Fibroblast of lung (primary cell): ENCODE measurements at regions not wholly inside any gene's neighbourhood (a gene's known extent, or its start where the extent isn't known, plus 50 kb on each side); places are given as distances from the start of the nearest gene placed in this dataset.

Source experiments
- DNase-seq, 2 donors: peaks; one replicate each; pipeline versions ENCODE4 v3.0.0 to v3.0.0-alpha.2; 2010; ENCODE audit warnings: low read depth in 2 of 2
- H2AFZ ChIP-seq: 2 replicates; pipeline ENCODE4 v1.5.1; 2012; ENCODE audit warnings: low read length, control low read depth, inconsistent platforms
- H3K27ac ChIP-seq: 2 replicates; pipeline ENCODE4 v1.5.1; 2011; ENCODE audit warnings: low read length, control low read depth; ENCODE audit not compliant: insufficient read depth
- H3K27me3 ChIP-seq: 2 replicates; pipeline ENCODE4 v1.5.1; 2011; ENCODE audit warnings: mild to moderate bottlenecking, low read length; ENCODE audit not compliant: control insufficient read depth, insufficient read depth
- H3K36me3 ChIP-seq: 2 replicates; pipeline ENCODE4 v1.5.1; 2011; ENCODE audit warnings: low read length; ENCODE audit not compliant: control insufficient read depth, insufficient read depth
- H3K4me1 ChIP-seq: 2 replicates; pipeline ENCODE4 v1.5.1; 2011; ENCODE audit warnings: low read length; ENCODE audit not compliant: control insufficient read depth, insufficient read depth; ENCODE audit errors: extremely low read depth
- H3K4me2 ChIP-seq: 2 replicates; pipeline ENCODE4 v1.5.1; 2011; ENCODE audit warnings: low read length, control low read depth; ENCODE audit not compliant: insufficient read depth; ENCODE audit errors: extremely low read depth
- H3K4me3 ChIP-seq, 4 experiments: fragments of 200-600 bp in 1 of 4; sonication (generic) in 1 of 4; replicated peaks in 1 of 4; 2 replicates each; pipeline ENCODE4 v1.5.1; 2011 to 2016; ENCODE audit warnings: low read length in 4 of 4, low read depth in 3 of 4, mild to moderate bottlenecking in 3 of 4, control low read depth in 2 of 4, inconsistent platforms in 1 of 4, mixed read lengths in 1 of 4; ENCODE audit not compliant: insufficient read depth in 1 of 4; ENCODE audit errors: control extremely low read depth in 1 of 4
- H3K79me2 ChIP-seq: 2 replicates; pipeline ENCODE4 v1.5.1; 2012; ENCODE audit warnings: mild to moderate bottlenecking, low read length, inconsistent platforms; ENCODE audit not compliant: control insufficient read depth, insufficient read depth
- H3K9ac ChIP-seq: 2 replicates; pipeline ENCODE4 v1.5.1; 2011; ENCODE audit warnings: mild to moderate bottlenecking, low read length, control low read depth; ENCODE audit not compliant: insufficient read depth
- H3K9me3 ChIP-seq: 2 replicates; pipeline ENCODE4 v1.5.1; 2012; ENCODE audit warnings: low read depth, low read length; ENCODE audit not compliant: control insufficient read depth, insufficient read depth
- H4K20me1 ChIP-seq: 2 replicates; pipeline ENCODE4 v1.5.1; 2011; ENCODE audit warnings: low read length; ENCODE audit not compliant: control insufficient read depth, insufficient read depth; ENCODE audit errors: extremely low read depth
- EZH2 ChIP-seq: IDR thresholded peaks from 2 replicates; pipeline ENCODE4 v1.5.1; 2012; ENCODE audit warnings: low read length, control low read depth, mild to moderate bottlenecking; ENCODE audit errors: missing control alignments
- TF ChIP-seq, protein P1 (sequence below), 2 donors: IDR thresholded peaks in 1 of 2; conservative IDR thresholded peaks in 1 of 2; 1 replicate in 1 of 2; 2 replicates in 1 of 2; pipeline ENCODE4 v1.5.1; 2011 to 2012; ENCODE audit warnings: low read length in 2 of 2, control low read depth in 1 of 2, inconsistent platforms in 1 of 2, low read depth in 1 of 2, mild to moderate bottlenecking in 1 of 2

DNA sequence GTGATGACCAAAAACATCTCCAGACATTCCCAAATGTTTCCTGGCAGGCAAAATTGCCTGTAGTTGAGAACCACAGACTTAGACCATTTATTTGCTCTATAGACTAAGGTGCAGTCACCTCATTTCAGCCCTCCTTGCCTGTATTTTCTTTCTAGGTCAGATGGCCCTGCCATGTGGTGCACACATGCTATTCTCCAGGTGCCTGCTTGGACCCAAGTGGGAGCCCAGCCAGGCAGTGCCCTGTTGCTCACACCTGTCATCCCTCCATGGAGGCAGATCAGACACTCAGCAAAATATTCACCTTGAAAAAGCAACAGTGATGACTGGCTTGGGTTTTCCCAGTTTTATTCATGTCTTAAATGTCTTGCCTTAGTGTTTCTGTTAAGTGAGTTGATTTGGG is 311.4 kb downstream of the TFAP2C start:
- no peak overlapping the region for H3K4me3 ChIP-seq
- no peak overlapping the region for H3K27ac ChIP-seq
- no peaks in the 10 kb centered on the region for H3K79me2 ChIP-seq
- TF ChIP-seq, protein P1, sequence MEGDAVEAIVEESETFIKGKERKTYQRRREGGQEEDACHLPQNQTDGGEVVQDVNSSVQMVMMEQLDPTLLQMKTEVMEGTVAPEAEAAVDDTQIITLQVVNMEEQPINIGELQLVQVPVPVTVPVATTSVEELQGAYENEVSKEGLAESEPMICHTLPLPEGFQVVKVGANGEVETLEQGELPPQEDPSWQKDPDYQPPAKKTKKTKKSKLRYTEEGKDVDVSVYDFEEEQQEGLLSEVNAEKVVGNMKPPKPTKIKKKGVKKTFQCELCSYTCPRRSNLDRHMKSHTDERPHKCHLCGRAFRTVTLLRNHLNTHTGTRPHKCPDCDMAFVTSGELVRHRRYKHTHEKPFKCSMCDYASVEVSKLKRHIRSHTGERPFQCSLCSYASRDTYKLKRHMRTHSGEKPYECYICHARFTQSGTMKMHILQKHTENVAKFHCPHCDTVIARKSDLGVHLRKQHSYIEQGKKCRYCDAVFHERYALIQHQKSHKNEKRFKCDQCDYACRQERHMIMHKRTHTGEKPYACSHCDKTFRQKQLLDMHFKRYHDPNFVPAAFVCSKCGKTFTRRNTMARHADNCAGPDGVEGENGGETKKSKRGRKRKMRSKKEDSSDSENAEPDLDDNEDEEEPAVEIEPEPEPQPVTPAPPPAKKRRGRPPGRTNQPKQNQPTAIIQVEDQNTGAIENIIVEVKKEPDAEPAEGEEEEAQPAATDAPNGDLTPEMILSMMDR (conservative IDR thresholded peaks at IDR 0.05 in 1 of 2, IDR thresholded peaks at IDR 0.05 in 1 of 2; ENCODE audit: low read depth in 1 of 2, low read length in 2 of 2): no peak
- no peak for TF ChIP-seq EZH2
- H3K9ac ChIP-seq: no peak overlapping the region
- DNase-seq: no peak
- no peaks in the 10 kb centered on the region for H3K36me3 ChIP-seq
- H3K4me2 ChIP-seq: no peak overlapping the region
- no peaks in the 10 kb centered on the region for H4K20me1 ChIP-seq
- no peak overlapping the region for H2AFZ ChIP-seq
- no peaks in the 10 kb centered on the region for H3K4me1 ChIP-seq
- H3K27me3 ChIP-seq: no peaks in the 10 kb centered on the region
- no peaks in the 10 kb centered on the region for H3K9me3 ChIP-seq

DNA sequence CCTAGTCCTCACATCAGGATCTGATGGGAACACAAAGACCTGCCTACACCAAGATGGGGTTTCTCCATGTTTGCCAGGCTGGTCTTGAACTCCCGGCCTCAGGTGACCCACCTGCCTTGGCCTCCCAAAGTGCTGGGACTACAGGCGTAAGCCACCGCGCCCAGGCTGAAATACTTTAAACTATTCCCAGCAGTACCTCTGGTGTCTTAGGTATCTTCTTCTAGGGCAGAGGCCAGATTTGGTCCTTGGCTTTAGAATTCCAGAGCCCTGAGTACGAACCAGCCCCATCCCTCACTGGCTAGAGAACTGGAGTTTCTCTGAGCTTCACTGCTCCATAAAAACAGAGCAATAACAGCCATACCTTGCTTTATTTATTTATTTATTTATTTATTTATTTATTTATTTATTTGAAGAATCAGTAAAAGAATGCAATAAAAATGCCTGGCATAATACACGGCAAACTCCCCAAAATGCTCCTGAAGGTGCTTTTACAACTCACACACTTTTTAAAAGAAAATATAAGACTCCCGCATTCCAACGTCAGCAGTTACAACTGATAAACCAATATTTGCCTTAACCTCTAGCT is 312.1 kb downstream of the TFAP2C start:
- H3K27ac ChIP-seq: no peak overlapping the region
- no peak for TF ChIP-seq EZH2
- TF ChIP-seq, protein P1 (conservative IDR thresholded peaks at IDR 0.05 in 1 of 2, IDR thresholded peaks at IDR 0.05 in 1 of 2; ENCODE audit: low read depth in 1 of 2, low read length in 2 of 2): no peak
- H4K20me1 ChIP-seq: no peaks in the 10 kb centered on the region
- no peak overlapping the region for H3K4me3 ChIP-seq
- H3K36me3 ChIP-seq: no peaks in the 10 kb centered on the region
- H3K4me1 ChIP-seq: no peaks in the 10 kb centered on the region
- no peak for DNase-seq
- H3K9ac ChIP-seq: no peak overlapping the region
- no peaks in the 10 kb centered on the region for H3K79me2 ChIP-seq
- H3K9me3 ChIP-seq: no peaks in the 10 kb centered on the region
- H3K4me2 ChIP-seq: no peak overlapping the region
- H3K27me3 ChIP-seq: no peaks in the 10 kb centered on the region
- H2AFZ ChIP-seq: no peak overlapping the region

DNA sequence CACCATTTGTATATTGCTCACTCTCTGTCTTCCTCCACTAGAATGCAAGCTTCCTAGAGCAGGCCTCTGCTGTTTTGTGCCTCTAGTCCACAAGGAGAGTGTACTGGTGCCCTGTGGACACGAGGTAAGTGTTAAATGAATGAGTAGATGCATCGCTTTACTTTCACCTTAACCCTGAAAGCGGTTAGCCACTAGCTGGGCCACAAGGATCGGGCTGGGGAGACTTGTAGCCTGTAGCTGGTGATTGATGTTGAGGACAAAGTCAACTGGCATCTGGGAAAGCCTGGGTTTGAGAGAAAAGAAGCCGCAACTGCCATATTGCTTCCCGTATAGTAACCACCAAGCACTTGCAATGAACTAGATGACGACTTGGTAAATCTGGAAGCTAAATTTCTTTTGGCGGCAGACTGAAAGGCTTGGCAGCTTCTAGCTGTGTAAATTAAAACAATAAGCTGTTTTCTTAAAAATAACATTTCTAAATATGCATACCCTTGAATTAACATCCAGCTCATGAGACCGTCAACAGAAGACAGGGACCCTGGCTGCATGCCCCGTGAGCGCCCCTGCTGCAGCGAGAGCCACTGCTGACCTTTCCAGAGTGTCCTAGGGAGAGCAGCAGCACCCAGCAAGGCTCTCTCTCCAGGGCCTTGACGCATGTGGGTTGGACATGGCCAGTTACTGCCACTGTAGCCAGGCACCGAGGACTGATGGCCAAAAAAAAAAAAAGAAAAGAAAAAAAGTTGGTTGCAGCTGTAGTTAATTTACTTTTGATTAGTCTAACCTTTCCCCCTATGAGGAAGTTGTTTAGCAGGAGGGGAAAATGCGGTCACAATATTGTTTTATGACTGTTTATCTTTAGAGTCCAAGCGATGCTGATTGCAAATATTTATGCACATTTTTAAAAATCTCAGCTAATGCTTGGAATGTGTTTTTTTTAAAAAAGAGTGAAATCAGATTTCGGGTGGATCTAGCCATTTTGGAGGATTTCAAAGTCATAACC is 315.1 kb downstream of the TFAP2C start:
- H3K4me3 ChIP-seq: no peak overlapping the region
- no peaks in the 10 kb centered on the region for H4K20me1 ChIP-seq
- no peaks in the 10 kb centered on the region for H3K36me3 ChIP-seq
- no peak overlapping the region for H3K27ac ChIP-seq
- H2AFZ ChIP-seq: no peak overlapping the region
- TF ChIP-seq, protein P1 (conservative IDR thresholded peaks at IDR 0.05 in 1 of 2, IDR thresholded peaks at IDR 0.05 in 1 of 2; ENCODE audit: low read depth in 1 of 2, low read length in 2 of 2): no peak
- no peak for TF ChIP-seq EZH2
- no peak overlapping the region for H3K9ac ChIP-seq
- no peaks in the 10 kb centered on the region for H3K4me1 ChIP-seq
- no peak overlapping the region for H3K4me2 ChIP-seq
- no peaks in the 10 kb centered on the region for H3K27me3 ChIP-seq
- no peaks in the 10 kb centered on the region for H3K9me3 ChIP-seq
- H3K79me2 ChIP-seq: no peaks in the 10 kb centered on the region
- no peak for DNase-seq
